A673 (cell line): ENCODE measurements at regions not wholly inside any gene's neighbourhood (a gene's known extent, or its start where the extent isn't known, plus 50 kb on each side); places are given as distances from the start of the nearest gene placed in this dataset.

Experiments
- BruUV-seq: library from RNA; stranded (reverse); fragments of 400-500 nt; replicated peaks from 2 replicates; lab custom pipeline; 2021; lab: Mats Ljungman, UMichigan
- CTCF ChIA-PET: fragments of 300-600 bp; sonication (Branson Sonifier 250); formaldehyde crosslinking; loops from one replicate; lab custom pipeline; 2022; ENCODE audit warnings: antibody characterized with exemption; lab: Charles Lee
- POLR2A ChIA-PET: fragments of 300-600 bp; sonication (Branson Sonifier 250); formaldehyde crosslinking; loops from one replicate; lab custom pipeline; 2022; ENCODE audit warnings: antibody characterized with exemption; ENCODE audit not compliant: low non-redundant PET; lab: Charles Lee
- DNase-seq: peaks from one replicate; pipeline ENCODE4 v3.0.0-alpha.2; 2015; ENCODE audit warnings: low spot score
- H3K27ac ChIP-seq: fragments of 200-600 bp; sonication (generic); 2 replicates; pipeline ENCODE4 v1.5.1; 2016; ENCODE audit warnings: mixed run types, low read depth, mild to moderate bottlenecking, mixed read lengths, antibody characterized with exemption, low read length; ENCODE audit not compliant: poor library complexity, severe bottlenecking
- H3K27me3 ChIP-seq: fragments of 200-600 bp; sonication (generic); replicated peaks from 2 replicates; pipeline ENCODE4 v1.6.1; 2017; ENCODE audit warnings: mixed run types, low read depth, mild to moderate bottlenecking, mixed read lengths, antibody characterized with exemption, low read length; ENCODE audit not compliant: insufficient read depth, poor library complexity
- H3K36me3 ChIP-seq: fragments of 200-600 bp; sonication (generic); 2 replicates; pipeline ENCODE4 v1.6.1; 2016; ENCODE audit warnings: mixed run types, mild to moderate bottlenecking, mixed read lengths, antibody characterized with exemption, low read length; ENCODE audit not compliant: insufficient read depth, poor library complexity, severe bottlenecking
- H3K4me1 ChIP-seq: fragments of 200-600 bp; sonication (generic); 2 replicates; pipeline ENCODE4 v1.6.1; 2017; ENCODE audit warnings: mixed run types, mild to moderate bottlenecking, mixed read lengths, antibody characterized with exemption, low read length; ENCODE audit not compliant: insufficient read depth, poor library complexity, severe bottlenecking
- H3K4me3 ChIP-seq: fragments of 200-600 bp; sonication (generic); 2 replicates; pipeline ENCODE4 v1.5.1; 2016; ENCODE audit warnings: low read depth, mixed run types, mild to moderate bottlenecking, mixed read lengths, low read length; ENCODE audit not compliant: poor library complexity, severe bottlenecking
- H3K9me3 ChIP-seq: fragments of 200-600 bp; sonication (generic); 2 replicates; pipeline ENCODE4 v1.6.1; 2016; ENCODE audit warnings: mixed run types, low read depth, mild to moderate bottlenecking, mixed read lengths, antibody characterized with exemption, low read length; ENCODE audit not compliant: poor library complexity, severe bottlenecking
- CTCF ChIP-seq: fragments of 300-800, 200-600 bp; sonication (generic); conservative IDR thresholded peaks from 2 replicates; pipeline ENCODE4 v1.5.1; 2017; ENCODE audit warnings: low read depth, mild to moderate bottlenecking, antibody characterized with exemption, low read length, moderate library complexity, mixed read lengths
- EZH2 ChIP-seq: fragments of 200-600 bp; sonication (generic); IDR thresholded peaks from 2 replicates; pipeline ENCODE4 v1.6.1; 2017; ENCODE audit warnings: borderline replicate concordance, low read depth, mild to moderate bottlenecking, mixed read lengths, antibody characterized with exemption, low read length; ENCODE audit not compliant: poor library complexity, severe bottlenecking
- intact Hi-C: fragments of 100-400 bp; cut with micrococcal nuclease; formaldehyde crosslinking; loops from one replicate; pipeline ENCODE4 v1.10.0; 2022; ENCODE audit not compliant: unreplicated experiment

- no peaks in the 10 kb centered on the region for H3K27me3 ChIP-seq
- BruUV-seq: no TSS peak
- H3K27ac ChIP-seq: no peak overlapping the region
- ChIA-PET CTCF (no interaction called here), POLR2A (no interaction called here)
- H3K9me3 ChIP-seq: no peaks in the 10 kb centered on the region
- H3K4me1 ChIP-seq: no peaks in the 10 kb centered on the region
- TF ChIP-seq EZH2: no peak
- TF ChIP-seq CTCF: no peak
- H3K36me3 ChIP-seq: no peaks in the 10 kb centered on the region
- intact Hi-C loops: no loop called here
- H3K4me3 ChIP-seq: no peak overlapping the region
- peak; percentile 3 for DNase-seq
These were observed 121.8 kb upstream of the CADM2 start for GRCh38 chr3:84836961-84837360.

GRCh38 chr3:84877092-84877491, 81.7 kb upstream of the CADM2 start:
- TF ChIP-seq EZH2: no peak
- TF ChIP-seq CTCF: no peak
- no TSS peak for BruUV-seq
- no peak for DNase-seq
- intact Hi-C loops: no loop called here
- no peak overlapping the region for H3K4me3 ChIP-seq
- CTCF ChIA-PET: no interaction called here
- peaks cover 4% of the 10 kb centered on the region for H3K9me3 ChIP-seq
- H3K27me3 ChIP-seq: no peaks in the 10 kb centered on the region
- no peaks in the 10 kb centered on the region for H3K4me1 ChIP-seq
- POLR2A ChIA-PET: no interaction called here
- no peak overlapping the region for H3K27ac ChIP-seq
- no peaks in the 10 kb centered on the region for H3K36me3 ChIP-seq

- Histone ChIP-seq H3K27me3 (no peaks in the 10 kb centered on the region), H3K9me3 (peaks cover 4% of the 10 kb centered on the region), H3K4me3 (no peak overlapping the region), H3K4me1 (no peaks in the 10 kb centered on the region), H3K27ac (no peak overlapping the region), H3K36me3 (no peaks in the 10 kb centered on the region)
- DNase-seq: no peak
- no TSS peak for BruUV-seq
- intact Hi-C loops: no loop called here
- CTCF ChIA-PET: no interaction called here
- POLR2A ChIA-PET: no interaction called here
- TF ChIP-seq CTCF (no peak), EZH2 (no peak)
These were observed 77.5 kb upstream of the CADM2 start for GRCh38 chr3:84881288-84881687.
